ENCODE measurements at regions not wholly inside any gene's neighbourhood (a gene's known extent, or its start where the extent isn't known, plus 50 kb on each side); places are given as distances from the start of the nearest gene placed in this dataset.
"Not testable (repeated sequence)": the region's sequence is repeated elsewhere in the genome, so short reads cannot be mapped to it uniquely, and the experiment has no call there.

- Mint-ChIP-seq H3K36me3 (ENCODE audit: insufficient read depth, unreplicated experiment) (no peaks in the 10 kb centered on the region), H3K9me3 (ENCODE audit: unreplicated experiment) (no peaks in the 10 kb centered on the region), H3K4me1 (ENCODE audit: insufficient read depth, unreplicated experiment) (peaks cover 27% of the 10 kb centered on the region), H3K27me3 (ENCODE audit: insufficient read depth, unreplicated experiment) (peaks cover 18% of the 10 kb centered on the region), H3K27ac (ENCODE audit: low read depth, unreplicated experiment) (no peak overlapping the region), H3K4me3 (ENCODE audit: unreplicated experiment) (no peak overlapping the region)
- intact Hi-C loops (cut with micrococcal nuclease) = no loop called here
- no peak for DNase-seq (ENCODE audit: unreplicated experiment)
- BruUV-seq (replicated peaks) = no TSS peak
- CTCF ChIA-PET = no interaction called here
- POLR2A ChIA-PET = no interaction called here
- TF ChIP-seq CTCF (IDR thresholded peaks at IDR 0.05; ENCODE audit: unreplicated experiment) = no peak
These were observed 312.4 kb upstream of the DIPK2B start for GRCh38 chrX:45513042-45513441.

- ChIA-PET POLR2A (no interaction called here), CTCF (interaction anchor here (0.6 to 0.8 kb wide), 2 partner anchors 744 to 869 kb away, joined by 3 to 7 read pairs; no protein-coding TSS in a partner anchor)
- intact Hi-C loops (cut with micrococcal nuclease) = no loop called here
- H3K9me3 Mint-ChIP-seq (ENCODE audit: unreplicated experiment) = no peaks in the 10 kb centered on the region
- H3K4me1 Mint-ChIP-seq (ENCODE audit: insufficient read depth, unreplicated experiment) = peaks cover 19% of the 10 kb centered on the region
- BruUV-seq (replicated peaks) = no TSS peak
- DNase-seq (ENCODE audit: unreplicated experiment) = peak; percentile 82
- H3K27ac Mint-ChIP-seq (ENCODE audit: low read depth, unreplicated experiment) = no peak overlapping the region
- no peaks in the 10 kb centered on the region for H3K36me3 Mint-ChIP-seq (ENCODE audit: insufficient read depth, unreplicated experiment)
- H3K27me3 Mint-ChIP-seq (ENCODE audit: insufficient read depth, unreplicated experiment) = peaks cover 12% of the 10 kb centered on the region
- no peak overlapping the region for H3K4me3 Mint-ChIP-seq (ENCODE audit: unreplicated experiment)
- TF ChIP-seq CTCF (IDR thresholded peaks at IDR 0.05; ENCODE audit: unreplicated experiment) = no peak
These were observed 307.8 kb upstream of the DIPK2B start for GRCh38 chrX:45508454-45508853.

DNA sequence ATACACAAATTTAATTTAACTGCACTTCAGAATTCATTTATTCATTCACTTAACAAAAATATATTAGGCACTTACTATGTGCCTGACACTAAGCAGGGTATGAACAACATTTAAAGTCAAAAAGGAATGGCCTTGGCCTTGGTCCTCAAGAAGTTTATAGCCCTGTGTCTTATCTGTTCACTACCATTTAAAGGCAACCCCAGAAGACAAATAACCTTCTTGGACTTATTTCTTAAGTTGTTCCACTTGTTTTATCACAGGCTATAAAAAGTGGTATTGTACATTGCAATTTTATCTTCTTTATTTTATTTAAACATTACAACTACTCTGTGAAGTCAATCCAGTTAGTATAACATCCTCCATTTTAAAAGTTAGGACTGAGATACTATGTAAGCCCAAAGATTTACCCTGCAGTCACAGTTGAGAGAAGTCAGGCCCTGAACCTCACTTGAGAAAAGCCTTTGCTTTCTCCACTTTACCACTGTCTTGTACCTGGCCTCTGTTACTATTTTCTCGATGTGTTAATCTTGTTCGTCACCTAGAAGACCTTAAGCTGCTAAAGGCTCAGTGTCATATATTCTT lies 305.6 kb upstream of the DIPK2B start:
- TF ChIP-seq CTCF (IDR thresholded peaks at IDR 0.05; ENCODE audit: unreplicated experiment) = no peak
- peaks cover 19% of the 10 kb centered on the region for H3K4me1 Mint-ChIP-seq (ENCODE audit: insufficient read depth, unreplicated experiment)
- H3K27ac Mint-ChIP-seq (ENCODE audit: low read depth, unreplicated experiment) = peak overlapping the region; percentile 69
- DNase-seq (ENCODE audit: unreplicated experiment) = no peak
- H3K4me3 Mint-ChIP-seq (ENCODE audit: unreplicated experiment) = no peak overlapping the region
- ChIA-PET CTCF (no interaction called here), POLR2A (interaction anchor here (1.0 to 3.1 kb wide), 6 partner anchors 9 to 302 kb away, joined by 3 to 30 read pairs (median 6); no protein-coding TSS in a partner anchor)
- H3K27me3 Mint-ChIP-seq (ENCODE audit: insufficient read depth, unreplicated experiment) = peaks cover 11% of the 10 kb centered on the region
- intact Hi-C loops (cut with micrococcal nuclease) = no loop called here
- BruUV-seq (replicated peaks) = no TSS peak
- no peaks in the 10 kb centered on the region for H3K36me3 Mint-ChIP-seq (ENCODE audit: insufficient read depth, unreplicated experiment)
- no peaks in the 10 kb centered on the region for H3K9me3 Mint-ChIP-seq (ENCODE audit: unreplicated experiment)

GRCh38 chrX:45505214-45505613 lies 304.5 kb upstream of the DIPK2B start:
- no TSS peak for BruUV-seq (replicated peaks)
- ChIA-PET POLR2A (interaction anchor here (1.3 to 3.1 kb wide), 4 partner anchors 8 to 59 kb away, joined by 3 to 30 read pairs (median 9); no protein-coding TSS in a partner anchor), CTCF (no interaction called here)
- H3K27me3 Mint-ChIP-seq (ENCODE audit: insufficient read depth, unreplicated experiment) = peaks cover 11% of the 10 kb centered on the region
- no peak for TF ChIP-seq CTCF (IDR thresholded peaks at IDR 0.05; ENCODE audit: unreplicated experiment)
- H3K4me1 Mint-ChIP-seq (ENCODE audit: insufficient read depth, unreplicated experiment) = peaks cover 19% of the 10 kb centered on the region
- no peaks in the 10 kb centered on the region for H3K36me3 Mint-ChIP-seq (ENCODE audit: insufficient read depth, unreplicated experiment)
- intact Hi-C loops (cut with micrococcal nuclease) = no loop called here
- peak overlapping the region; percentile 69 for H3K27ac Mint-ChIP-seq (ENCODE audit: low read depth, unreplicated experiment)
- H3K4me3 Mint-ChIP-seq (ENCODE audit: unreplicated experiment) = no peak overlapping the region
- peak; percentile 51 for DNase-seq (ENCODE audit: unreplicated experiment)
- H3K9me3 Mint-ChIP-seq (ENCODE audit: unreplicated experiment) = no peaks in the 10 kb centered on the region

GRCh38 chrX:45503787-45504362 lies 303.2 kb upstream of the DIPK2B start:
- peaks cover 19% of the 10 kb centered on the region for H3K4me1 Mint-ChIP-seq (ENCODE audit: insufficient read depth, unreplicated experiment)
- H3K9me3 Mint-ChIP-seq (ENCODE audit: unreplicated experiment); CTCF ChIA-PET; H3K4me3 Mint-ChIP-seq (ENCODE audit: unreplicated experiment); H3K27ac Mint-ChIP-seq (ENCODE audit: low read depth, unreplicated experiment); H3K36me3 Mint-ChIP-seq (ENCODE audit: insufficient read depth, unreplicated experiment); intact Hi-C loops (cut with micrococcal nuclease); DNase-seq (ENCODE audit: unreplicated experiment); BruUV-seq (replicated peaks); POLR2A ChIA-PET: not testable (repeated sequence)
- H3K27me3 Mint-ChIP-seq (ENCODE audit: insufficient read depth, unreplicated experiment) = peaks cover 11% of the 10 kb centered on the region
